Stimulated activated CD8-positive, alpha-beta memory T cell treated with anti-CD3 and anti-CD28 coated beads, Interleukin-15, amount 100 ng/mL, for 1 hour (primary cell): ENCODE measurements at regions not wholly inside any gene's neighbourhood (a gene's known extent, or its start where the extent isn't known, plus 50 kb on each side); places are given as distances from the start of the nearest gene placed in this dataset.
"Not testable (repeated sequence)": the region's sequence is repeated elsewhere in the genome, so short reads cannot be mapped to it uniquely, and the experiment has no call there.

Experiments used
- DNase-seq: peaks from one replicate; pipeline ENCODE4 v3.0.0-alpha.2; 2020; ENCODE audit warnings: low read depth

GRCh38 chr1:146281522-146281921, 52.7 kb upstream of the NOTCH2NLA start:
- not testable (repeated sequence) for DNase-seq

GRCh38 chr1:146278758-146279157, 49.9 kb upstream of the NOTCH2NLA start:
- not testable (repeated sequence) for DNase-seq
